HG03565 (cell line): ENCODE measurements at regions not wholly inside any gene's neighbourhood (a gene's known extent, or its start where the extent isn't known, plus 50 kb on each side); places are given as distances from the start of the nearest gene placed in this dataset.
"Not testable (repeated sequence)": the region's sequence is repeated elsewhere in the genome, so short reads cannot be mapped to it uniquely, and the experiment has no call there.

ENCODE experiments used
- ATAC-seq: cut with Tn5 transposase; IDR thresholded peaks from one replicate; pipeline ENCODE4 v1.9.1; 2021; ENCODE audit warnings: mild to moderate bottlenecking, moderate library complexity; ENCODE audit not compliant: unreplicated experiment

- no peak for ATAC-seq
Observed at GRCh38 chr13:67977066-67977465, 746.9 kb upstream of the PCDH9 start.

DNA sequence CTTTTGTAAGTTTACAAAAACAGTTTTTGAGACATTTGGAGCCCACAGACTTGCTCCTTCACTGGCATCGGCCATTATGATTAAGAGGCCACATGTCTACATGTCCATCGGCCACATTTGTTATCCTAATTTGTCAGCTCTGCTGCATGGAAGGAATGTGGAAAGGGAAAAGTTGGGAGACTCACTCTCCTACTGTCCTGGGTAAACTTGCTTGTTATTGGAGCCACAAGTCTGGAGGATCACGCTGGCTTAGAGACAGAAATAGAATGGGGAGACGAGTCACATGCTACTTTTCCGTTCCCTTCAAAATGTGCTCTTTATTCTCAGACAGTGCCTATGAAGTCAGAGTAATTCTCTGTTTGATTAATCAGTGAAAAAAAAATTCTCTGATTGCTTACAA, 741.2 kb upstream of the PCDH9 start:
- ATAC-seq: no peak

DNA sequence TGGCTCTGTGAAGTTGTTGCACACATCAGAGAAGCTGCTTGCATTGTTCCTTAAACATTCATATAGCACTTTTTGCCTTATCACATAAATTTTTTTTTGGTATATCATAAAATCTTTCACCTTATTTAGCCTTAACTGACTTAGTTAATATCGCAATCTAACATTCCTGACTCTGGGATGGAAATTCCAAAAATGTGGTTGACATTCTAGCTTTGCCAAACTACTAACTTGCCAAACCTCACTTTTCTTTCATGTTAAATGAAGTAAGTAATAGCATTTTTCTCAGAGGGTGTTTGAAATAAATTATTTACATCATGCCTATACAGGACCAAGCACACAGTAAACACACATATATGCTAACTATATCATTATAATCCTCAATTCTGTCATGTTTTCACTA, 736.9 kb upstream of the PCDH9 start:
- ATAC-seq: no peak

DNA sequence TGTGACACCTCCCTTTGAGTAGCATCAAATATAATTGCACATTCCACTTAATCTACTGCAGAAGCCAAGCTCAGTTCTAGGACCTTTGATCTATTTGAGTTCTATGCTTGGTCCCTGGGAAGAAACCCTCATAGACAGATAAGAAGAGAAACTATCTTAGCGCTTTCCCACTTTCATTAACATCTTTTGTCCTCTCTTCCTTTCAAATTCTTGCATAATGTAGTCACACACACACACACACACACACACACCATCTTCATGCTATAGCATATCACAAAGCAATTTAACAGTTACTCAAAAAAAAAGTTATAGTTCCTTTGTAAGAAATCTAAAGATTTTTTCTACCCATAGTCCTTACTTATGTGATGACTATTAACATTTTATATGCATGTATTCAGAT, 735.9 kb upstream of the PCDH9 start:
- no peak for ATAC-seq

- no peak for ATAC-seq
Observed at GRCh38 chr13:67964986-67965385, 734.9 kb upstream of the PCDH9 start.

DNA sequence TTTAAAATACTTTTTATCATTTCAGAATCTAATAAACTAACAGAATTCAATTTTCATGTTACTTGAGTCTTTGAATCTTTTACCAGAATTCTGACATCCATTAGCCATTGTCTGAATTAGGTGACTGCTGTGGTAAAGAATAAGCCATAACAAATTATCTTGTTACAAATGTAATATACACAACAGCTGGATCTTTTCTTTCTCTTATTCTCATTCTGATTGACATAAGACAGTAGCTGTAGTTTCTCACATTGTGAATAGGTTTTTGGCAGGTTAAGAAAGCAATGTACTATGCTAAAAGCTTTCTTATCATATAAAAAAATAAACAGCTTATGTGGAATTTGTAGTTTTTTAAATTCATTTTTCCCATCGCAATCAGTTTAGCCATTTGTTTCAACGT, 734.0 kb upstream of the PCDH9 start:
- no peak for ATAC-seq

GRCh38 chr13:67961331-67961730, 731.2 kb upstream of the PCDH9 start:
- ATAC-seq: no peak

DNA sequence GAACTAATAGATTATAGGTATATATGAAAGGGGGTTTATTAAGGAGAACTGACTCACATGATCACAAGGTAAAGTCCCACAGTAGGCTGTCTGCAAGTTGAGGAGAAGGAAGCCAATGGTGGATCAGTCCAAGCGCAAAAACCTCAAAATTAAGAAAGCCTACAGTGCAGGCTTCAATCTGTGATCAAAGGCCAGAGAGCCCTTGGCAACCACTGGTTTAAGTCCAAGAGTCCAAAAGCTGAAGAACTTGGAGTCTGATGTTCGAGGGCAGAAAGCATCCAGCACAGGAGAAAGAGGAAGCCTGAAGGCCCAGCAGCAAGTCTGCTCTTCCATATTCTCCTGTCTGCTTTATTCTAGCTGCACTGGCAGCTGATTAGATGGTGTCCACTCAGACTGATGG, 721.3 kb upstream of the PCDH9 start:
- ATAC-seq: no peak

GRCh38 chr13:67950603-67951002, 720.5 kb upstream of the PCDH9 start:
- no peak for ATAC-seq

- no peak for ATAC-seq
Observed at GRCh38 chr13:67946131-67946530, 716.0 kb upstream of the PCDH9 start.

GRCh38 chr13:67943116-67943515, 713.0 kb upstream of the PCDH9 start:
- ATAC-seq: no peak

- no peak for ATAC-seq
Observed at GRCh38 chr13:67935626-67936025, 705.5 kb upstream of the PCDH9 start.

- ATAC-seq: no peak
Observed at GRCh38 chr13:67934617-67935330, 704.6 kb upstream of the PCDH9 start.

GRCh38 chr13:67932991-67933390, 702.9 kb upstream of the PCDH9 start:
- no peak for ATAC-seq

DNA sequence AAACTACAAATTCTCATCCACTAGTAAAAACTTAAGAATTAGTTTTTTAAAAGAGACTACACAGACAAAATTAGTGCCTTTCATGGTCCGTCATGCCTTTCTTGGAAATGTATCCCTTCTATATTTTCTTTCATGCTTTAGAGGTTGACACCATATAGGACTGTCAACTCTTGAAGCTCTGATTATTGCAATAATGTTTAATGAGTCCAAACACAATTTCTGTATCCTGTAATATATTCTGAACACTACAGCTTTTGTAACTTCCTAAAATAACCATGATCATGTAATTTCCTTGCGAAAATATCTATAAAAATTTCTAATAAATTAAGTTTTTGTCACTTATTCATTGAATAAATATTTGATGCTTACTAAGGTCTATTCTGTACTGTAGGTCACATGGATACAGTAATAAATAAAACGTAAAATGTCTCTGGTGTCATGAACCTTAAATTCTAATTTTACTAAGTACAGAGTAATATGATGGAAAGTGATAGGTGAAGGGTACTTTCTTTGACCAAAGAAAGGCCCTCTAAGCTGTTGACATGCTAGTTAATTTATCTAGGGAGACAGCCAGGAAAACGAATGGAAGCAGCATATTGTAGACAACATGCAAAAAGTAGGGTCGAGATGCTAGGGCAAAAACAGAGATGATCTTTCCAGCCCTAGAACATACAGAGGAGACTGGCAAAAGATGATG, 687.3 kb upstream of the PCDH9 start:
- ATAC-seq: no peak

GRCh38 chr13:67916650-67917049, 686.5 kb upstream of the PCDH9 start:
- no peak for ATAC-seq

- ATAC-seq: no peak
Observed at GRCh38 chr13:67914535-67914934, 684.4 kb upstream of the PCDH9 start.

DNA sequence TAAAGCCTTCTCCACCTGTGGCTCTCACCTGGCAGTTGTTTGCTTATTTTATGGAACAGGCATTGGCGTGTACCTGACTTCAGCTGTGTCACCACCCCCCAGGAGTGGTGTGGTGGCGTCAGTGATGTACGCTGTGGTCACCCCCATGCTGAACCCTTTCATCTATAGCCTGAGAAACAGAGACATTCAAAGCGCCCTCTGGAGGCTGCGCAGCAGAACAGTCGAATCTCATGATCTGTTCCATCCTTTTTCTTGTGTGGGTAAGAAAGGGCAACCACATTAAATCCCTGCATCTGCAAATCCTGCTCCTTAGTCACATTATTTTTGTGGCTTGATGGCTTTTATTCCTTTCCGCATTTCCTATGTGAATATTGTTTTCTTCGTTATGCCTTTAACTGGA, 672.8 kb upstream of the PCDH9 start:
- not testable (repeated sequence) for ATAC-seq

DNA sequence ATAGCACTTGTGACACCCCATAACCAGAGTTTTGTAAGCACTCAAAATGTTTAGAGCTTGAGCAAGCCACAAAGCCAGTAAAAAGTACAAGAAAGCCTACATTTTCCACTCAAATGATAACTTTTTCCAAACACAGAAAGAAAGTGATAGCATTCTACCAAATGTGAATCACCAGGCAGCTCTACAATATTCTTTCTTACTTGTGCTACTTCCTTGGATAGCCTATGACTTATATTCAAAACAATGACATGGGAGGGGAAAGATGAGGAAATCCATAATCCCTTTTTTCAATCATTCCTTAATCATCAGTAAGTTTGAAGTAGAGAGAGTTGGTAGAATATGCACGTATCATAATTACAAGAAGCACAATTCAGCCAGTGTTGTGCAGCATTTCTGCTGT, 650.8 kb upstream of the PCDH9 start:
- ATAC-seq: no peak

DNA sequence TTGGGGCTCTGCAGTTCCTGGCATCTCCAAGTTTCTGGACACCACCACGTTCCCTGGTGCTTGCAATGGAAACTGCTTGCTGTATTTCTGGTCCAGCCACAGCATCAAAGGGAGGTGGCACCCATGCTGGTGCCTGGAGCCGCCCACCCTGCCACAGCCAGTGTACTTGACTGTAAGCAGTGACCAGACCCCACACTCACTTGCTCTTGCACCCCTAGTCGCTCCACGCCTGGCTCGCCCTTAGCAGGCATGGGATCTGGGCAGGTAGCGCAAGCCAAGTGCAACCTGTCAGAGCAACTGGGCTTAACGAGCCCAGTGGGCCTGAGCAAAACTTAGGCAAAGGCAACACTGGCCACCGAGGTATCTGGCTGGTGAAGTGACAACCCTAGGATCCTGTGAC, 648.2 kb upstream of the PCDH9 start:
- no peak for ATAC-seq

DNA sequence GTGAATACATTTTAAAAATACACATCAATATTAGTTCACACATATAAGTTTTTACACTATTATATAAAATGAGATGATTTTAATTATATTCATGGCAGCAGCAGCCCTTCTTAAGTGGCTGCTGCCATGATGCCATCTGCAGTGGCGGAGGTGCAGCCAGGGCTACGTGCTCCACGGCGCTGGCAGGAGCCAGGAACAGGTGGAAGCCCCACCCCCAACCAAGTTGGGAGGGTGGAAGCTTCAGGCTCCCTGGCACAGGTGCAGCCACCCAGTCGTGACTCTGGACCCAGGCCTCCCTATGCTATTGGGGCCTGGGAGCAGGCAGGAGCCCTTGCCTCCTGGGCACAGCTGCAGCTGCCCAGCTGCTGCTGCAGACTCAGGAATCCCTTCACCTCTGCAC, 646.9 kb upstream of the PCDH9 start:
- ATAC-seq: no peak

DNA sequence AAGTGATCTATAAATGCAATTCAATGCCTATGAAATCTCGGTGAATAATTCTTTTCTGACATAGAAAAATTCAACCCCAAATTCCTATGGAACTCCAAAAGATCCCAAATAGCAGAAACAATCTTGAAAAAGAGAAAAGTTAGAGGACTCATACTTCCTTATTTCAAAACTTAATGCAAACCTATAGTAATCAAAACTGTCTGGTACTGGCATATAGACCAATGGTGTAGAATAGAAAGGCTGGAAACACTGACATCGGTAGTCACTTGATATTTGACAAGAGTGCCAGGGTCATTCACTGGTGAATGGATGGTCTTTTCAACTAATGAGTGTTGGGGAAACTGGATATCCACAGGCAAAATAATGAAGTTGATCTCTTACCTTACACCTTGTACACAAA, 637.1 kb upstream of the PCDH9 start:
- no peak for ATAC-seq

DNA sequence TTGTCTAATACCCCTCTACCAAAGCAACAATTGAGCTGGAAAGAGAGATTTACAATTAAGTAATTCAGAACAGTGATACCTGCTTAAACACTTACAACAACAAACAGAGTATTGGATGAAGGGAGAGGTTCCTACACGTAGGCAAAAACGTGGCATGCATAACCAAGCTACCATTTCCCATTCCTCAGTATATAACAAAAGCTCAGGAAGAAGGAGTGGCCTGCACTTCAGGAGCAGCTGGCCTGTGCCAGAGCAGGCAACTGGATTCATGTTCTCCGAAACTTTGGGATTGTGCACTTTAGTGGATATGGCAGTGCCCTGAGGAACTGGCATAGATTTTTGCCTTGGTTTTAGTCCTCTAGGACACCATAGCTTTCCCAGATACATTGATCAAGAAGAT, 630.2 kb upstream of the PCDH9 start:
- no peak for ATAC-seq
